Testis (tissue), 2 donors: ENCODE measurements at regions not wholly inside any gene's neighbourhood (a gene's known extent, or its start where the extent isn't known, plus 50 kb on each side); places are given as distances from the start of the nearest gene placed in this dataset.
"Not testable (repeated sequence)": the region's sequence is repeated elsewhere in the genome, so short reads cannot be mapped to it uniquely, and the experiment has no call there.

Experiments
- DNase-seq: peaks from one replicate; pipeline ENCODE4 v3.0.0-alpha.2; 2019
- H3K27ac ChIP-seq, 2 donors: fragments of 200-600 bp; sonication (generic); one replicate each; pipeline ENCODE4 v1.5.1; 2019
- H3K27me3 ChIP-seq: fragments of 200-600 bp; sonication (generic); one replicate; pipeline ENCODE4 v1.5.1; 2019
- H3K36me3 ChIP-seq: fragments of 200-600 bp; sonication (generic); one replicate; pipeline ENCODE4 v1.5.1; 2017; ENCODE audit warnings: low read depth; ENCODE audit errors: missing control alignments
- H3K4me1 ChIP-seq: fragments of 200-600 bp; sonication (generic); one replicate; pipeline ENCODE4 v1.5.1; 2019
- H3K4me3 ChIP-seq, 2 donors: fragments of 200-600 bp; sonication (generic); one replicate each; pipeline ENCODE4 v1.5.1; 2017 to 2019
- H3K9me3 ChIP-seq: fragments of 200-600 bp; sonication (generic); one replicate; pipeline ENCODE4 v1.5.1; 2017
- POLR2A ChIP-seq: fragments of 450-650 bp; IDR thresholded peaks from one replicate; pipeline ENCODE4 v1.6.1; 2017; ENCODE audit warnings: antibody characterized with exemption, mild to moderate bottlenecking, moderate library complexity
- WGBS, 2 donors: methylation state at CpG; one replicate each; pipeline ENCODE4 v1.1.5; 2018; 5-methylcytosine and 5-hydroxymethylcytosine counted together
- intact Hi-C: fragments of 100-400 bp; cut with DNase I; formaldehyde crosslinking; loops from one replicate; pipeline ENCODE4 v1.15.1; 2023; ENCODE audit warnings: low total_unique reads
- TF ChIP-seq, protein P1 (sequence below), 3 experiments: fragments of 450-650 bp in 2 of 3; fragments of 200-600 bp in 1 of 3; sonication (generic) in 1 of 3; IDR thresholded peaks; one replicate each; pipeline ENCODE4 v1.5.1; 2016 to 2019; ENCODE audit warnings: antibody characterized with exemption in 3 of 3, mild to moderate bottlenecking in 2 of 3, moderate library complexity in 1 of 3

DNA sequence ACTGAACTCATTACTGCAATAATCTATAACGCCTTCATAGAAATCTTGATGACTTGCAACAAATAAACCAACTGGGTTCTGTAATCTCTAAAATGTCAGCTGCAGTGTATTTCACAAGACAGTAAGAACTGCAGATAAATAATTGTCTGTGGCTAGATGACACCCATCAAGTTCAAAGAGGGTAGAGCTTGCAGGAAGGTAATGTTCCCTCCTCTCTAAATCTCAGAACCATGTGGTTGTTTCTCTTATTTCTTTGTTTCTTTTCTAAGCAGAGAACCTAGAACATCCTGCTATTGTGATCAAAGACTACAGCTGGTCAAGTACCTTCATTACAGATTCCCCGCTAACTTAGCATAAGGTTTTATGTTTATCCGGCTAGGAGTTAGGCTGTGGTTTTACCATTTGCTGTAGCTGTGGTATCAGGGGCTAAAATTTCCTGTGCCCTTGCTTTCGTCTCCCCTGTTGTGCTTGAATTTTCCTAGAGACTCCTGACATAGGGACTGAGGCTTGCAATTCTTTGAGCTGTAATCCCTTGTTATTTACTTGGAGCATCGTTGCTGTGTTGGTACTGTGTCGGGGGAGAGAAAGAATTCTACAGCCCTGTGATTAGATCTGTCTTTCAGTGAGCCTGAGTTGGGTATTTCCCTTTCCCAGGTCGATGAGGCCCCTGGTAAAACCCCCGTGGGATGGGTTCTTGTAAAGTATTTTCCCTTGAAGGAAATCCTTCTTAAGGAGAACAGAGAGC lies 253.1 kb upstream of the BTG1 start:
- DNase-seq: no peak
- no peaks in the 10 kb centered on the region for H3K36me3 ChIP-seq
- TF ChIP-seq, protein P1, sequence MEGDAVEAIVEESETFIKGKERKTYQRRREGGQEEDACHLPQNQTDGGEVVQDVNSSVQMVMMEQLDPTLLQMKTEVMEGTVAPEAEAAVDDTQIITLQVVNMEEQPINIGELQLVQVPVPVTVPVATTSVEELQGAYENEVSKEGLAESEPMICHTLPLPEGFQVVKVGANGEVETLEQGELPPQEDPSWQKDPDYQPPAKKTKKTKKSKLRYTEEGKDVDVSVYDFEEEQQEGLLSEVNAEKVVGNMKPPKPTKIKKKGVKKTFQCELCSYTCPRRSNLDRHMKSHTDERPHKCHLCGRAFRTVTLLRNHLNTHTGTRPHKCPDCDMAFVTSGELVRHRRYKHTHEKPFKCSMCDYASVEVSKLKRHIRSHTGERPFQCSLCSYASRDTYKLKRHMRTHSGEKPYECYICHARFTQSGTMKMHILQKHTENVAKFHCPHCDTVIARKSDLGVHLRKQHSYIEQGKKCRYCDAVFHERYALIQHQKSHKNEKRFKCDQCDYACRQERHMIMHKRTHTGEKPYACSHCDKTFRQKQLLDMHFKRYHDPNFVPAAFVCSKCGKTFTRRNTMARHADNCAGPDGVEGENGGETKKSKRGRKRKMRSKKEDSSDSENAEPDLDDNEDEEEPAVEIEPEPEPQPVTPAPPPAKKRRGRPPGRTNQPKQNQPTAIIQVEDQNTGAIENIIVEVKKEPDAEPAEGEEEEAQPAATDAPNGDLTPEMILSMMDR (IDR thresholded peaks at IDR 0.05): no peak
- no peak for TF ChIP-seq POLR2A
- 50 to 66% methylated on average over 8 of the region's 8 CpGs for WGBS, 2 donors
- H3K4me1 ChIP-seq: peaks cover 4% of the 10 kb centered on the region
- no peak overlapping the region for H3K4me3 ChIP-seq
- H3K9me3 ChIP-seq: no peaks in the 10 kb centered on the region
- H3K27ac ChIP-seq: no peak overlapping the region
- H3K27me3 ChIP-seq: no peaks in the 10 kb centered on the region
- intact Hi-C loops: no loop called here

DNA sequence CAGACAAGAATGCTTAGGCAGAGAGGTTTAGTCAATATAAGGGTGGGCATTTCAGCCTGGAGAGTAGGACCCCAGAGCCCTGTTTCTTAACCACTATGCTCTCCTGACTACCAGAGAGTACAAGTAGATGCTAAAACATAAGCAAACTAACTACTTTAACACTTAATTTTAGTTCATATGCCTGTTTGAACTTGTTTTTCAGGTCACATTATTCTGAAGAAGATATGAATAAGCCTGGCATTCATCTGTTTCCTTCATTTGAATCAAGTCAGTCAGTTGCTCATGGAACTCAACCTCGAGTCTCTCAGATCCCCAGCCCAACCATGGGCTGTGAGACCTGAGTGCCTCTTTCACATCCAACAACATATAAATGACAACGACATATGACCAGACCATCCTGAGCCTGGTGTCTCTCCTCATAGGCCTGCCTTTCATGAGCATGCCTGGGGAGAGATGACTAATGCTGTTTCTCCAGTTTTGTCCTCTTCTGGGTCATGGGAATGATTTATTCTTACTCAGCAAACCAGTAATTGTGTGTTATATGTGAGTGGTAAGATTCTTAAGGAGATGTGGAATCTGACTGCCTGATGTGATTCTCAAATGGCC lies 251.1 kb upstream of the BTG1 start:
- Histone ChIP-seq H3K4me3 (no peak overlapping the region), H3K9me3 (no peaks in the 10 kb centered on the region), H3K4me1 (peaks cover 4% of the 10 kb centered on the region), H3K36me3 (no peaks in the 10 kb centered on the region), H3K27ac (no peak overlapping the region), H3K27me3 (no peaks in the 10 kb centered on the region)
- intact Hi-C loops: no loop called here
- WGBS, 2 donors: 77 to 92% methylated on average over 2 of the region's 2 CpGs
- no peak for TF ChIP-seq POLR2A
- TF ChIP-seq, protein P1 (IDR thresholded peaks at IDR 0.05): no peak
- DNase-seq: no peak

DNA sequence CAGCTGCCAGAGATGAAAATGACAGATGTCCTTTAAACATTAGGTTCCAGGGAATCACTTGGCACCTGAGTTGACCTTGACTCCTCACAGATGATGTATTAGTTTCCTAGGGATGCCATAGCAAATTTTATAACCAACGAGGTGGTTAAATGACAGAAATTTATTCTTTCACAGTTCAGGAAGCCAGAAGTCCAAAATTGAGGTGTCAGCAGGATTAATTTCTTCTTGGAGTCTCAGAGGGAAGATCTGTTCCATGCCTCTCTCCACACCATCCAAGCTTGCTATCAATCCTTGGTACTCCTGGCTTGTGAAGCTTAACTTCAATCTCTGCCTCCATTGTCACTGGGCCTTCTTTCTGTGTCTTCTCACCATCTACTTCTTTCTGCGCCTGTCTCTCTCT lies 249.7 kb upstream of the BTG1 start:
- 96 to 98% methylated on average over 2 of the region's 2 CpGs for whole genome bisulfite sequencing, 2 donors
- DNase-seq: no peak
- Histone ChIP-seq H3K36me3 (no peaks in the 10 kb centered on the region), H3K27ac (no peak overlapping the region), H3K9me3 (no peaks in the 10 kb centered on the region), H3K4me3 (no peak overlapping the region), H3K27me3 (no peaks in the 10 kb centered on the region), H3K4me1 (peaks cover 4% of the 10 kb centered on the region)
- intact Hi-C loops: no loop called here
- TF ChIP-seq, protein P1 (IDR thresholded peaks at IDR 0.05): no peak
- no peak for TF ChIP-seq POLR2A

DNA sequence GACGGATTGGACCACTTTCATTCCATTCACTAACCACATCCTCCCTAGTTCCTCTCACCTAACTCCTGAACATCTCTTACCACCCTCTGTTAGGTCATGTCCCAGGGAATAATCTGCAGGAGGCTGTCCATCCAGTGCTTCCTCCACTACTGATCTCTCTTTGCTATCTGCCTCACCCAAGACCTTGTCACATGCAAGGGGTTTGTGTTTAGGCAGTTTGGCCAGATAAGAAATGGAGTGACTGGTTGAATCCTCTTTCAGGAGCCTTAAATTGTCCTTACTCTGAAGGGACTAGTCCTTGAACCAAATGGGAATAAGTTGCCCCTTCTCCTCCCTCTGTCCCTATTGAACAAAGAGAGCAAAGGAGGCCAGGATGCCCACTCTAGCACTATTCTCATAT lies 249.2 kb upstream of the BTG1 start:
- intact Hi-C loops: no loop called here
- Histone ChIP-seq H3K27me3 (no peaks in the 10 kb centered on the region), H3K36me3 (no peaks in the 10 kb centered on the region), H3K27ac (no peak overlapping the region), H3K9me3 (no peaks in the 10 kb centered on the region), H3K4me3 (no peak overlapping the region), H3K4me1 (peaks cover 4% of the 10 kb centered on the region)
- no peak for DNase-seq
- WGBS, 2 donors: 100% methylated on average over 1 of the region's 1 CpG
- no peak for TF ChIP-seq POLR2A
- TF ChIP-seq, protein P1 (IDR thresholded peaks at IDR 0.05): no peak

DNA sequence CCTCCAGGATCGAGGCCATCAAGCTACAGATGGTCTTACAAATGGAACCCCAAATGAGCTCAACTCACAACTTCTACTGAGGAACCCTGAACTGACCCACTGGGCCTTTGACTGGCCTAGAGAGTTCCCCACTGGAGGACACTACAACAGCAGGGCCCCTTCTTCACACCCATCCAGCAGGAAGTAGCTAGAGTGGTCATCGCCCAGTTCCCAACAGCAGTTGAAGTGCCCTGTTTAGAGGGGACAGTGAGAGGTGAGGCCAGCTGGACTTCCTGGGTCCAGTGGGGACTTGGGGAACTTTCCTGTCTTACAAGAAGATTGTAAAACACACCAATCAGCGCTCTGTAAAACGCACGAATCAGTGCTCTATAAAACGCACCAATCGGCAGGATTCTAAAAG lies 247.9 kb upstream of the BTG1 start:
- peak; percentile 18 for DNase-seq
- intact Hi-C loops: no loop called here
- no peaks in the 10 kb centered on the region for H3K4me1 ChIP-seq
- no peak overlapping the region for H3K4me3 ChIP-seq
- H3K27me3 ChIP-seq: no peaks in the 10 kb centered on the region
- no peaks in the 10 kb centered on the region for H3K36me3 ChIP-seq
- H3K9me3 ChIP-seq: no peaks in the 10 kb centered on the region
- WGBS, 2 donors: 85% methylated on average over 7 of the region's 7 CpGs
- H3K27ac ChIP-seq: no peak overlapping the region
- TF ChIP-seq, protein P1 (IDR thresholded peaks at IDR 0.05): no peak

DNA sequence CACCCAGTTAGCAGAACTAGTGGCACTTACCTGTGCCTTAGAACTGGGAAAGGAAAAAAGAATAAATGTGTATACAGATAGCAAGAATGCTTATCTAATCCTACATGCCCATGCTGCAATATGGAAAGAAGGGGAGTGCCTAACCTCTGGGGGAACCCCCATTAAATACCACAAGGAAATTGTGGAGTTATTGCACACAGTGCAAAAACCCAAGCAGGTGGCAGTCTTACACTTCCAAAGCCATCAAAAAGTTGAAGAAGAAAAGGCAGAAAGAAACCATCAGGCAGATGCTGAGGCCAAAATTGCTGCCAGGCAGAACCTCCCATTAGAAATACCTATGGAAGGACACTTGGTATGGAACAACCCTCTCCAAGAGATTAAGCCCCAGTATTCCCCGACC lies 246.1 kb upstream of the BTG1 start:
- 94 to 100% methylated on average over 1 of the region's 1 CpG for WGBS, 2 donors
- intact Hi-C loops, H3K4me3 ChIP-seq, H3K27ac ChIP-seq, DNase-seq, H3K4me1 ChIP-seq, H3K27me3 ChIP-seq, H3K9me3 ChIP-seq, H3K36me3 ChIP-seq: not testable (repeated sequence)
